ENCODE measurements at regions not wholly inside any gene's neighbourhood (a gene's known extent, or its start where the extent isn't known, plus 50 kb on each side); places are given as distances from the start of the nearest gene placed in this dataset.
"Not testable (repeated sequence)": the region's sequence is repeated elsewhere in the genome, so short reads cannot be mapped to it uniquely, and the experiment has no call there.

- TF ChIP-seq CTCF (IDR thresholded peaks at IDR 0.05; ENCODE audit: low read depth, low read length, missing input control); ATF3 (IDR thresholded peaks at IDR 0.05); SP1 (IDR thresholded peaks at IDR 0.05); MAX (IDR thresholded peaks at IDR 0.05): not testable (repeated sequence)
Observed at GRCh38 chr5:33138145-33138544, 302.6 kb upstream of the TARS1 start.
